AG09319 (cell line): ENCODE measurements at regions not wholly inside any gene's neighbourhood (a gene's known extent, or its start where the extent isn't known, plus 50 kb on each side); places are given as distances from the start of the nearest gene placed in this dataset.
A peak's percentile ranks its signal among the peaks of the same experiment; 100 is the strongest.

Source experiments
- DNase-seq: peaks from one replicate; pipeline ENCODE4 v3.0.0-alpha.2; 2010; ENCODE audit warnings: low read depth; ENCODE audit errors: extremely low read depth
- TF ChIP-seq, protein P1 (sequence below): IDR thresholded peaks from 2 replicates; pipeline ENCODE4 v1.5.1; 2011; ENCODE audit warnings: low read depth, mild to moderate bottlenecking, inconsistent platforms, low read length, moderate library complexity

DNA sequence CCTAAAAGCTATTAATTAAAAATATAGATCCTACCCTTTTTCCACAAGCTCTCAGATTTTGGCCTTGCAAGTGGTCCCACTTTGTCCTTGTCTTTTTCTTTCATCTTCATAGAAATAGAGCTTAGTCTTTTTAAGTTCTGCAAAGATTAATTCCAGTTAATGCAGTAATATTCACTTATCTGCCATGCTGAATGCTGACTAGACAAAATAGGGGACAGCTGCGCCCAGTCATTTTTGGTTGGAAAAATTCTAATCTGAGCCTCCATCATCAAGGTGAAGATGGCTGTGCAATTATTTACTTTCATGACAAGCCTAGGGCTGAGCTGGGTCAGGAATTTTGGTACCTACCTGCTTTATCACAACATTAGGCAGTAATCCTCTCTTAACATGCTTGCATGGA lies 241.3 kb upstream of the CXorf66 start:
- TF ChIP-seq, protein P1, sequence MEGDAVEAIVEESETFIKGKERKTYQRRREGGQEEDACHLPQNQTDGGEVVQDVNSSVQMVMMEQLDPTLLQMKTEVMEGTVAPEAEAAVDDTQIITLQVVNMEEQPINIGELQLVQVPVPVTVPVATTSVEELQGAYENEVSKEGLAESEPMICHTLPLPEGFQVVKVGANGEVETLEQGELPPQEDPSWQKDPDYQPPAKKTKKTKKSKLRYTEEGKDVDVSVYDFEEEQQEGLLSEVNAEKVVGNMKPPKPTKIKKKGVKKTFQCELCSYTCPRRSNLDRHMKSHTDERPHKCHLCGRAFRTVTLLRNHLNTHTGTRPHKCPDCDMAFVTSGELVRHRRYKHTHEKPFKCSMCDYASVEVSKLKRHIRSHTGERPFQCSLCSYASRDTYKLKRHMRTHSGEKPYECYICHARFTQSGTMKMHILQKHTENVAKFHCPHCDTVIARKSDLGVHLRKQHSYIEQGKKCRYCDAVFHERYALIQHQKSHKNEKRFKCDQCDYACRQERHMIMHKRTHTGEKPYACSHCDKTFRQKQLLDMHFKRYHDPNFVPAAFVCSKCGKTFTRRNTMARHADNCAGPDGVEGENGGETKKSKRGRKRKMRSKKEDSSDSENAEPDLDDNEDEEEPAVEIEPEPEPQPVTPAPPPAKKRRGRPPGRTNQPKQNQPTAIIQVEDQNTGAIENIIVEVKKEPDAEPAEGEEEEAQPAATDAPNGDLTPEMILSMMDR = no peak
- DNase-seq = no peak

- TF ChIP-seq, protein P1 = no peak
- DNase-seq = no peak
These were observed 225.3 kb upstream of the CXorf66 start for GRCh38 chrX:140190441-140191108.

DNA sequence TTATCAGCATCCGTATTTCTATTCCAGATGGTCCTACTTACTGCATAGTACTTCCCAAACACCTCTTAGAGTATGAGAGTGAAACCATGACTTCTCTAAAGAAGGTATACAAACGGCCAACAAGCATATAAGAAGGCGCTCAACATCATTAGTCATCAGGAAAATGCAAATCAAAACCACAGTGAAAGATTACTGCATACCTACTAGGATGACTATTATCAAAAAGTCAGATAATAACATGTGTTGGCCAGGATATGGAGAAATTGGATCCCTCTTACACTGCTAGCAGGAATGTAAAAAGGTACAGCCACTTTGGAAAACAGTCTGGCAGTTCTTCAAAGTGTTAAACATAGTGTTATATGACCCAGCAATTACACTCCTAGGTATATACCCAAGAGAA lies 215.3 kb upstream of the CXorf66 start:
- peak; percentile 4 for DNase-seq
- TF ChIP-seq, protein P1 = no peak

DNA sequence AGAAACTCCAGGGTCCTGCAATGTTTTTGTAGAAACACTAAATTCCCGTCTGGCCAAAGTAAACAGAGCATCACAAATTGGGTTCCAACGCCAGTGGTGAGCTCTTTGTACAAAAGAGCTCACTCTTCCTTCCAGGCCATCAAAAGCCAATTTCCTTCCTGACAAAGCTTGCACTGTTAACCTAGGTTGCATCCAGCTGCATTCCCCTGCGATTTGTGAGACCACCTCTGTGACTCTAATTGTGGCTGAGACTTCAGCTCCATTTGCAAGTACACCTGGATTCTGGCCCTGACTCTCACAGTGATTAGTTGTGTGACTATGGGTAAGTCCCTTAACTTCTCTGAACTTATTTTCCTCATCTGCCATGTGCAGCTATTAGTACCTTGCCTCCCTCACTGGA lies 212.5 kb upstream of the CXorf66 start:
- DNase-seq = no peak
- TF ChIP-seq, protein P1 = no peak

GRCh38 chrX:140172401-140172800 lies 207.1 kb upstream of the CXorf66 start:
- TF ChIP-seq, protein P1 = no peak
- no peak for DNase-seq

DNA sequence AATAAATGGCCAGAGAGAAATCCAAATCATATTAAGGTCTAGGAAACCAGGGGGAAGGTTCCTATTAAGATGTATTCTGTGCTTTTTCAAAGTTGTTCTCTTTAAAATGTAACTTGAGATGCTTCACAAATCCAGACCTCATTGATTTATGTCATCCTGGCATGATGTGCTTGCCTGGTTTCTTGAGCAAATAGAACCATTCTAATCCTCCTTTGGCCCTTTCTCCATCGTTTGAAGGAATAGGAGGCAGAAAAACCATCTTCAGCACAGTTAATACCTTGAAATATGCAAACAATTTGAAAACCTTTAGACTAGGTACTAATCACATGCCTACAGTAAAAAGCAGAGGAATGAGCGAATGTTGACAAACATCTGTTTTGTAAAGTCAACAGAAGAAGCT lies 202.2 kb upstream of the CXorf66 start:
- TF ChIP-seq, protein P1 = no peak

GRCh38 chrX:140165849-140166248 lies 200.5 kb upstream of the CXorf66 start:
- TF ChIP-seq, protein P1 = no peak
- no peak for DNase-seq

More for the DNA sequence above, 202.2 kb upstream of the CXorf66 start:
- DNase-seq = no peak
